NT2/D1 (cell line): ENCODE measurements at regions not wholly inside any gene's neighbourhood (a gene's known extent, or its start where the extent isn't known, plus 50 kb on each side); places are given as distances from the start of the nearest gene placed in this dataset.

ENCODE experiments used
- SUZ12 ChIP-seq: IDR thresholded peaks from 2 replicates; pipeline ENCODE4 v1.6.1; 2011; ENCODE audit not compliant: insufficient read length, insufficient read depth; ENCODE audit errors: extremely low read depth
- YY1 ChIP-seq: IDR thresholded peaks from 2 replicates; pipeline ENCODE4 v1.6.1; 2011; ENCODE audit not compliant: insufficient read length, insufficient read depth
- ZNF274 ChIP-seq: IDR thresholded peaks from 2 replicates; pipeline ENCODE4 v1.6.1; 2011; ENCODE audit warnings: mild to moderate bottlenecking, low read depth, low read length

DNA sequence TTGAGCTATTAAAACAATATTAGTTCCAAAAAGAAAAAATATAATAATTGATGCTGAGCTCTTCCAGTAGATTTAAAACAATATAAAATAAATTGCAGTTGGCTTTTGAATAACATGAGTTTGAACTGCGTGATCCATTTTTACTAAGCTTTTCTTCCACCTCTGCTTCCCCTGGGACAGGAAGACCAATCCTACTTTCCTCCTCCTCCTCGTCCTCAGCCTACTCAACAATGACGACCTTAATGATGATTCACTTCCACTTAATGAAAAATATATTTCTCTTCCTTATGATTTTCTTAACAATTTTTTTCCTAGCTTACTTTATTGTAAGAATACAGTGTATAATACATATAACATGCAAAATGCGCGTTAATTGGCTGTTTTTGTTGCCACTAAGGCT, 78.9 kb upstream of the THRB start:
- TF ChIP-seq ZNF274 (no peak), YY1 (no peak), SUZ12 (no peak)
